ENCODE measurements at regions not wholly inside any gene's neighbourhood (a gene's known extent, or its start where the extent isn't known, plus 50 kb on each side); places are given as distances from the start of the nearest gene placed in this dataset.
"Not testable (repeated sequence)": the region's sequence is repeated elsewhere in the genome, so short reads cannot be mapped to it uniquely, and the experiment has no call there.

DNA sequence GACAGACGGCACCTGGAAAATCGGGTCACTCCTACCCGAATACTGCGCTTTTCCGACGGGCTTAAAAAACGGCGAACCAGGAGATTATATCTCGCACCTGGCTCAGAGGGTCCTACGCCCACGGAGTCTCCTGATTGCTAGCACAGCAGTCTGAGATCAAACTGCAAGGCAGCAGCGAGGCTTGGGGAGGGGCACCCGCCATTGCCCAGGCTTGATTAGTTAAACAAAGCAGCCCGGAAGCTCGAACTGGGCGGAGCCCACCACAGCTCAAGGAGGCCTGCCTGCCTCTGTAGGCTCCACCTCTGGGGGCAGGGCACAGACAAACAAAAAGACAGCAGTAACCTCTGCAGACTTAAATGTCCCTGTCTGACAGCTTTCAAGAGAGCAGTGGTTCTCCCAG, 197.5 kb upstream of the FAT3 start:
- TF ChIP-seq, protein P1, sequence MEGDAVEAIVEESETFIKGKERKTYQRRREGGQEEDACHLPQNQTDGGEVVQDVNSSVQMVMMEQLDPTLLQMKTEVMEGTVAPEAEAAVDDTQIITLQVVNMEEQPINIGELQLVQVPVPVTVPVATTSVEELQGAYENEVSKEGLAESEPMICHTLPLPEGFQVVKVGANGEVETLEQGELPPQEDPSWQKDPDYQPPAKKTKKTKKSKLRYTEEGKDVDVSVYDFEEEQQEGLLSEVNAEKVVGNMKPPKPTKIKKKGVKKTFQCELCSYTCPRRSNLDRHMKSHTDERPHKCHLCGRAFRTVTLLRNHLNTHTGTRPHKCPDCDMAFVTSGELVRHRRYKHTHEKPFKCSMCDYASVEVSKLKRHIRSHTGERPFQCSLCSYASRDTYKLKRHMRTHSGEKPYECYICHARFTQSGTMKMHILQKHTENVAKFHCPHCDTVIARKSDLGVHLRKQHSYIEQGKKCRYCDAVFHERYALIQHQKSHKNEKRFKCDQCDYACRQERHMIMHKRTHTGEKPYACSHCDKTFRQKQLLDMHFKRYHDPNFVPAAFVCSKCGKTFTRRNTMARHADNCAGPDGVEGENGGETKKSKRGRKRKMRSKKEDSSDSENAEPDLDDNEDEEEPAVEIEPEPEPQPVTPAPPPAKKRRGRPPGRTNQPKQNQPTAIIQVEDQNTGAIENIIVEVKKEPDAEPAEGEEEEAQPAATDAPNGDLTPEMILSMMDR (IDR thresholded peaks at IDR 0.05), result not testable (repeated sequence)
- not testable (repeated sequence) for TF ChIP-seq POLR2A (IDR thresholded peaks at IDR 0.05)
